NCI-H526 (cell line): ENCODE measurements at regions not wholly inside any gene's neighbourhood (a gene's known extent, or its start where the extent isn't known, plus 50 kb on each side); places are given as distances from the start of the nearest gene placed in this dataset.

Experiments
- DNase-seq, 2 experiments: peaks; one replicate each; lab custom pipeline; 2025; lab: John Stamatoyannopoulos, UW

- DNase-seq = no peak
Measured at GRCh38 chr5:68748101-68748500, 345.7 kb upstream of the SLC30A5 start.

GRCh38 chr5:68749077-68749476 is 344.7 kb upstream of the SLC30A5 start:
- no peak for DNase-seq

- no peak for DNase-seq
Measured at GRCh38 chr5:68749631-68750030, 344.2 kb upstream of the SLC30A5 start.

- no peak for DNase-seq
Measured at GRCh38 chr5:68751661-68752060, 342.2 kb upstream of the SLC30A5 start.

GRCh38 chr5:68754536-68754935 is 339.3 kb upstream of the SLC30A5 start:
- no peak for DNase-seq

- DNase-seq = no peak
Measured at GRCh38 chr5:68755293-68755692, 338.5 kb upstream of the SLC30A5 start.

GRCh38 chr5:68757006-68757405 is 336.8 kb upstream of the SLC30A5 start:
- no peak for DNase-seq

GRCh38 chr5:68757626-68758212 is 336.1 kb upstream of the SLC30A5 start:
- DNase-seq = peak in 1 of 2 experiments; percentile 53

GRCh38 chr5:68759593-68759992 is 334.2 kb upstream of the SLC30A5 start:
- no peak for DNase-seq

GRCh38 chr5:68762201-68762600 is 331.6 kb upstream of the SLC30A5 start:
- no peak for DNase-seq

- no peak for DNase-seq
Measured at GRCh38 chr5:68766952-68767464, 326.8 kb upstream of the SLC30A5 start.

GRCh38 chr5:68770551-68770950 is 323.3 kb upstream of the SLC30A5 start:
- no peak for DNase-seq

GRCh38 chr5:68771221-68771620 is 322.6 kb upstream of the SLC30A5 start:
- DNase-seq = no peak

- DNase-seq = no peak
Measured at GRCh38 chr5:68771732-68772131, 322.1 kb upstream of the SLC30A5 start.

GRCh38 chr5:68776381-68776780 is 317.4 kb upstream of the SLC30A5 start:
- DNase-seq = no peak

GRCh38 chr5:68777135-68777534 is 316.7 kb upstream of the SLC30A5 start:
- no peak for DNase-seq

GRCh38 chr5:68778484-68778883 is 315.3 kb upstream of the SLC30A5 start:
- DNase-seq = no peak

- DNase-seq = no peak
Measured at GRCh38 chr5:68780299-68780955, 313.4 kb upstream of the SLC30A5 start.

GRCh38 chr5:68793074-68793473 is 300.7 kb upstream of the SLC30A5 start:
- DNase-seq = peak in 1 of 2 experiments; percentile 1

- no peak for DNase-seq
Measured at GRCh38 chr5:68793993-68794392, 299.8 kb upstream of the SLC30A5 start.

- no peak for DNase-seq
Measured at GRCh38 chr5:68795190-68795589, 298.6 kb upstream of the SLC30A5 start.

- no peak for DNase-seq
Measured at GRCh38 chr5:68798877-68799843, 294.7 kb upstream of the SLC30A5 start.

- no peak for DNase-seq
Measured at GRCh38 chr5:68802430-68802829, 291.4 kb upstream of the SLC30A5 start.
